ENCODE measurements at regions not wholly inside any gene's neighbourhood (a gene's known extent, or its start where the extent isn't known, plus 50 kb on each side); places are given as distances from the start of the nearest gene placed in this dataset.

- no peak for TF ChIP-seq CTCF (IDR thresholded peaks at IDR 0.05; ENCODE audit: insufficient read depth, missing control alignments)
- DNase-seq (ENCODE audit: insufficient read length, low spot score): no peak
- FAIRE-seq: no peak
Measured at GRCh38 chr5:63341442-63341841, 620.8 kb downstream of the HTR1A start.

GRCh38 chr5:63323926-63324325 lies 638.3 kb downstream of the HTR1A start:
- no peak for FAIRE-seq
- TF ChIP-seq CTCF (IDR thresholded peaks at IDR 0.05; ENCODE audit: insufficient read depth, missing control alignments): no peak

GRCh38 chr5:63314551-63314950 lies 647.7 kb downstream of the HTR1A start:
- FAIRE-seq: no peak
- no peak for DNase-seq (ENCODE audit: insufficient read length, low spot score)
- no peak for TF ChIP-seq CTCF (IDR thresholded peaks at IDR 0.05; ENCODE audit: insufficient read depth, missing control alignments)

More at GRCh38 chr5:63323926-63324325, 638.3 kb downstream of the HTR1A start:
- DNase-seq (ENCODE audit: insufficient read length, low spot score): no peak

GRCh38 chr5:63310644-63311043 lies 651.6 kb downstream of the HTR1A start:
- DNase-seq (ENCODE audit: insufficient read length, low spot score) (no peak), FAIRE-seq (no peak)
- TF ChIP-seq CTCF (IDR thresholded peaks at IDR 0.05; ENCODE audit: insufficient read depth, missing control alignments): no peak

GRCh38 chr5:63306909-63307308 lies 655.3 kb downstream of the HTR1A start:
- TF ChIP-seq CTCF (IDR thresholded peaks at IDR 0.05; ENCODE audit: insufficient read depth, missing control alignments): no peak
- FAIRE-seq (no peak), DNase-seq (ENCODE audit: insufficient read length, low spot score) (no peak)

GRCh38 chr5:63293317-63293716 lies 668.9 kb downstream of the HTR1A start:
- DNase-seq (ENCODE audit: insufficient read length, low spot score): no peak
- TF ChIP-seq CTCF (IDR thresholded peaks at IDR 0.05; ENCODE audit: insufficient read depth, missing control alignments): no peak
- no peak for FAIRE-seq

GRCh38 chr5:63286724-63287123 lies 675.5 kb downstream of the HTR1A start:
- DNase-seq (ENCODE audit: insufficient read length, low spot score): no peak
- TF ChIP-seq CTCF (IDR thresholded peaks at IDR 0.05; ENCODE audit: insufficient read depth, missing control alignments): no peak
- FAIRE-seq: no peak

Data from D721Med (cell line).